HepG2 (cell line): ENCODE measurements at regions not wholly inside any gene's neighbourhood (a gene's known extent, or its start where the extent isn't known, plus 50 kb on each side); places are given as distances from the start of the nearest gene placed in this dataset.

ENCODE experiments used
- MAFG ChIP-seq: sonication (generic); formaldehyde crosslinking; IDR thresholded peaks from 2 replicates; pipeline ENCODE4 v1.5.1; 2020; ENCODE audit warnings: mild to moderate bottlenecking, missing genetic modification reagents
- NFRKB ChIP-seq: fragments of 450-650 bp; IDR thresholded peaks from 2 replicates; pipeline ENCODE4 v1.6.1; 2017
- PPARG ChIP-seq: conservative IDR thresholded peaks from 2 replicates; pipeline ENCODE4 v1.6.1; 2016; ENCODE audit warnings: missing biosample characterization, missing genetic modification reagents
- TF ChIP-seq, protein P1 (sequence below): sonication (generic); formaldehyde crosslinking; IDR thresholded peaks from 2 replicates; pipeline ENCODE4 v1.4.0; 2020; ENCODE audit warnings: missing genetic modification reagents
- TF ChIP-seq, protein P2 (sequence below): sonication (generic); formaldehyde crosslinking; IDR thresholded peaks from 2 replicates; pipeline ENCODE4 v1.9.0; 2021; ENCODE audit warnings: missing genetic modification reagents, borderline replicate concordance
- TF ChIP-seq, protein P3 (sequence below): sonication (generic); formaldehyde crosslinking; IDR thresholded peaks from 2 replicates; pipeline ENCODE4 v1.5.1; 2020; ENCODE audit warnings: mild to moderate bottlenecking, missing genetic modification reagents
- TF ChIP-seq, protein P4 (sequence below): sonication (generic); formaldehyde crosslinking; IDR thresholded peaks from 2 replicates; pipeline ENCODE4 v1.4.0; 2020; ENCODE audit warnings: missing genetic modification reagents, mild to moderate bottlenecking, borderline replicate concordance
- TF ChIP-seq, protein P5 (sequence below): sonication (generic); formaldehyde crosslinking; IDR thresholded peaks from 2 replicates; pipeline ENCODE4 v1.5.0; 2020; ENCODE audit warnings: mild to moderate bottlenecking, missing genetic modification reagents, borderline replicate concordance

DNA sequence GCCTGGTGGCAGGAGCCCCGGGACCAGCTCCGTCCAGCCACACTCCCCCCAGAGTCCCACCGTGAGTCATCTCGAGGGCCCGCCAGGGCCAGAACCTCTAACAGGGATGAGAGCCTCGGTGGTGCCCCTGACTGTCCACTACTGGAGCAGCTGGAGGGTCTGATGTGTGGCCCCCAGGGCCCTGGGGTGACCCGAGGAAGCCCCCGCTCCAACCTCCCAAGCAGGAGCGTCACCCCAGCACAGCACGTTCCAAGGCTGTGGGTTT lies 135.9 kb upstream of the NKX1-1 start (continued):
- TF ChIP-seq, protein P1, sequence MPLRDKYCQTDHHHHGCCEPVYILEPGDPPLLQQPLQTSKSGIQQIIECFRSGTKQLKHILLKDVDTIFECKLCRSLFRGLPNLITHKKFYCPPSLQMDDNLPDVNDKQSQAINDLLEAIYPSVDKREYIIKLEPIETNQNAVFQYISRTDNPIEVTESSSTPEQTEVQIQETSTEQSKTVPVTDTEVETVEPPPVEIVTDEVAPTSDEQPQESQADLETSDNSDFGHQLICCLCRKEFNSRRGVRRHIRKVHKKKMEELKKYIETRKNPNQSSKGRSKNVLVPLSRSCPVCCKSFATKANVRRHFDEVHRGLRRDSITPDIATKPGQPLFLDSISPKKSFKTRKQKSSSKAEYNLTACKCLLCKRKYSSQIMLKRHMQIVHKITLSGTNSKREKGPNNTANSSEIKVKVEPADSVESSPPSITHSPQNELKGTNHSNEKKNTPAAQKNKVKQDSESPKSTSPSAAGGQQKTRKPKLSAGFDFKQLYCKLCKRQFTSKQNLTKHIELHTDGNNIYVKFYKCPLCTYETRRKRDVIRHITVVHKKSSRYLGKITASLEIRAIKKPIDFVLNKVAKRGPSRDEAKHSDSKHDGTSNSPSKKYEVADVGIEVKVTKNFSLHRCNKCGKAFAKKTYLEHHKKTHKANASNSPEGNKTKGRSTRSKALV: no peak
- TF ChIP-seq, protein P2, sequence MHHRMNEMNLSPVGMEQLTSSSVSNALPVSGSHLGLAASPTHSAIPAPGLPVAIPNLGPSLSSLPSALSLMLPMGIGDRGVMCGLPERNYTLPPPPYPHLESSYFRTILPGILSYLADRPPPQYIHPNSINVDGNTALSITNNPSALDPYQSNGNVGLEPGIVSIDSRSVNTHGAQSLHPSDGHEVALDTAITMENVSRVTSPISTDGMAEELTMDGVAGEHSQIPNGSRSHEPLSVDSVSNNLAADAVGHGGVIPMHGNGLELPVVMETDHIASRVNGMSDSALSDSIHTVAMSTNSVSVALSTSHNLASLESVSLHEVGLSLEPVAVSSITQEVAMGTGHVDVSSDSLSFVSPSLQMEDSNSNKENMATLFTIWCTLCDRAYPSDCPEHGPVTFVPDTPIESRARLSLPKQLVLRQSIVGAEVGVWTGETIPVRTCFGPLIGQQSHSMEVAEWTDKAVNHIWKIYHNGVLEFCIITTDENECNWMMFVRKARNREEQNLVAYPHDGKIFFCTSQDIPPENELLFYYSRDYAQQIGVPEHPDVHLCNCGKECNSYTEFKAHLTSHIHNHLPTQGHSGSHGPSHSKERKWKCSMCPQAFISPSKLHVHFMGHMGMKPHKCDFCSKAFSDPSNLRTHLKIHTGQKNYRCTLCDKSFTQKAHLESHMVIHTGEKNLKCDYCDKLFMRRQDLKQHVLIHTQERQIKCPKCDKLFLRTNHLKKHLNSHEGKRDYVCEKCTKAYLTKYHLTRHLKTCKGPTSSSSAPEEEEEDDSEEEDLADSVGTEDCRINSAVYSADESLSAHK (CRISPR knock-in tag): no peak
- TF ChIP-seq, protein P3, sequence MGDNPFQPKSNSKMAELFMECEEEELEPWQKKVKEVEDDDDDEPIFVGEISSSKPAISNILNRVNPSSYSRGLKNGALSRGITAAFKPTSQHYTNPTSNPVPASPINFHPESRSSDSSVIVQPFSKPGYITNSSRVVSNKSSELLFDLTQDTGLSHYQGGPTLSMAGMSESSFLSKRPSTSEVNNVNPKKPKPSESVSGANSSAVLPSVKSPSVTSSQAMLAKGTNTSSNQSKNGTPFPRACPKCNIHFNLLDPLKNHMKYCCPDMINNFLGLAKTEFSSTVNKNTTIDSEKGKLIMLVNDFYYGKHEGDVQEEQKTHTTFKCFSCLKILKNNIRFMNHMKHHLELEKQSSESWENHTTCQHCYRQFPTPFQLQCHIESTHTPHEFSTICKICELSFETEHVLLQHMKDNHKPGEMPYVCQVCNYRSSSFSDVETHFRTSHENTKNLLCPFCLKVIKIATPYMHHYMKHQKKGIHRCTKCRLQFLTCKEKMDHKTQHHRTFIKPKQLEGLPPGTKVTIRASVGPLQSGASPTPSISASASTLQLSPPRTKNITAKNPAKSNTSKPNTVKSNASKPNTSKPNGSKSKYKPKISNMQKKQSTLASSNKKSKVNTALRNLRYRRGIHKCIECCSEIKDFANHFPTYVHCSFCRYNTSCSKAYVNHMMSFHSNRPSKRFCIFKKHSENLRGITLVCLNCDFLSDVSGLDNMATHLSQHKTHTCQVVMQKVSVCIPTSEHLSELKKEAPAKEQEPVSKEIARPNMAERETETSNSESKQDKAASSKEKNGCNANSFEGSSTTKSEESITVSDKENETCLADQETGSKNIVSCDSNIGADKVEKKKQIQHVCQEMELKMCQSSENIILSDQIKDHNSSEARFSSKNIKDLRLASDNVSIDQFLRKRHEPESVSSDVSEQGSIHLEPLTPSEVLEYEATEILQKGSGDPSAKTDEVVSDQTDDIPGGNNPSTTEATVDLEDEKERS (CRISPR knock-in tag): no peak
- TF ChIP-seq NFRKB (no peak), PPARG (CRISPR knock-in tag) (no peak), MAFG (CRISPR knock-in tag) (no peak)
- TF ChIP-seq, protein P4, sequence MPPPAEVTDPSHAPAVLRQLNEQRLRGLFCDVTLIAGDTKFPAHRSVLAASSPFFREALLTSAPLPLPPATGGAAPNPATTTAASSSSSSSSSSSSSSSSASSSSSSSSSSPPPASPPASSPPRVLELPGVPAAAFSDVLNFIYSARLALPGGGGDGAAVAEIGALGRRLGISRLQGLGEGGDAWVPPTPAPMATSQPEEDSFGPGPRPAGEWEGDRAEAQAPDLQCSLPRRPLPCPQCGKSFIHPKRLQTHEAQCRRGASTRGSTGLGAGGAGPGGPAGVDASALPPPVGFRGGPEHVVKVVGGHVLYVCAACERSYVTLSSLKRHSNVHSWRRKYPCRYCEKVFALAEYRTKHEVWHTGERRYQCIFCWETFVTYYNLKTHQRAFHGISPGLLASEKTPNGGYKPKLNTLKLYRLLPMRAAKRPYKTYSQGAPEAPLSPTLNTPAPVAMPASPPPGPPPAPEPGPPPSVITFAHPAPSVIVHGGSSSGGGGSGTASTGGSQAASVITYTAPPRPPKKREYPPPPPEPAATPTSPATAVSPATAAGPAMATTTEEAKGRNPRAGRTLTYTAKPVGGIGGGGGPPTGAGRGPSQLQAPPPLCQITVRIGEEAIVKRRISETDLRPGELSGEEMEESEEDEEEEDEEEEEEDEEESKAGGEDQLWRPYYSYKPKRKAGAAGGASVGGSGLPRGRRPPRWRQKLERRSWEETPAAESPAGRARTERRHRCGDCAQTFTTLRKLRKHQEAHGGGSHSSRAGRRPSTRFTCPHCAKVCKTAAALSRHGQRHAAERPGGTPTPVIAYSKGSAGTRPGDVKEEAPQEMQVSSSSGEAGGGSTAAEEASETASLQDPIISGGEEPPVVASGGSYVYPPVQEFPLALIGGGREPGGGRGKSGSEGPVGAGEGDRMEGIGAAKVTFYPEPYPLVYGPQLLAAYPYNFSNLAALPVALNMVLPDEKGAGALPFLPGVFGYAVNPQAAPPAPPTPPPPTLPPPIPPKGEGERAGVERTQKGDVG (CRISPR knock-in tag): no peak
- TF ChIP-seq, protein P5, sequence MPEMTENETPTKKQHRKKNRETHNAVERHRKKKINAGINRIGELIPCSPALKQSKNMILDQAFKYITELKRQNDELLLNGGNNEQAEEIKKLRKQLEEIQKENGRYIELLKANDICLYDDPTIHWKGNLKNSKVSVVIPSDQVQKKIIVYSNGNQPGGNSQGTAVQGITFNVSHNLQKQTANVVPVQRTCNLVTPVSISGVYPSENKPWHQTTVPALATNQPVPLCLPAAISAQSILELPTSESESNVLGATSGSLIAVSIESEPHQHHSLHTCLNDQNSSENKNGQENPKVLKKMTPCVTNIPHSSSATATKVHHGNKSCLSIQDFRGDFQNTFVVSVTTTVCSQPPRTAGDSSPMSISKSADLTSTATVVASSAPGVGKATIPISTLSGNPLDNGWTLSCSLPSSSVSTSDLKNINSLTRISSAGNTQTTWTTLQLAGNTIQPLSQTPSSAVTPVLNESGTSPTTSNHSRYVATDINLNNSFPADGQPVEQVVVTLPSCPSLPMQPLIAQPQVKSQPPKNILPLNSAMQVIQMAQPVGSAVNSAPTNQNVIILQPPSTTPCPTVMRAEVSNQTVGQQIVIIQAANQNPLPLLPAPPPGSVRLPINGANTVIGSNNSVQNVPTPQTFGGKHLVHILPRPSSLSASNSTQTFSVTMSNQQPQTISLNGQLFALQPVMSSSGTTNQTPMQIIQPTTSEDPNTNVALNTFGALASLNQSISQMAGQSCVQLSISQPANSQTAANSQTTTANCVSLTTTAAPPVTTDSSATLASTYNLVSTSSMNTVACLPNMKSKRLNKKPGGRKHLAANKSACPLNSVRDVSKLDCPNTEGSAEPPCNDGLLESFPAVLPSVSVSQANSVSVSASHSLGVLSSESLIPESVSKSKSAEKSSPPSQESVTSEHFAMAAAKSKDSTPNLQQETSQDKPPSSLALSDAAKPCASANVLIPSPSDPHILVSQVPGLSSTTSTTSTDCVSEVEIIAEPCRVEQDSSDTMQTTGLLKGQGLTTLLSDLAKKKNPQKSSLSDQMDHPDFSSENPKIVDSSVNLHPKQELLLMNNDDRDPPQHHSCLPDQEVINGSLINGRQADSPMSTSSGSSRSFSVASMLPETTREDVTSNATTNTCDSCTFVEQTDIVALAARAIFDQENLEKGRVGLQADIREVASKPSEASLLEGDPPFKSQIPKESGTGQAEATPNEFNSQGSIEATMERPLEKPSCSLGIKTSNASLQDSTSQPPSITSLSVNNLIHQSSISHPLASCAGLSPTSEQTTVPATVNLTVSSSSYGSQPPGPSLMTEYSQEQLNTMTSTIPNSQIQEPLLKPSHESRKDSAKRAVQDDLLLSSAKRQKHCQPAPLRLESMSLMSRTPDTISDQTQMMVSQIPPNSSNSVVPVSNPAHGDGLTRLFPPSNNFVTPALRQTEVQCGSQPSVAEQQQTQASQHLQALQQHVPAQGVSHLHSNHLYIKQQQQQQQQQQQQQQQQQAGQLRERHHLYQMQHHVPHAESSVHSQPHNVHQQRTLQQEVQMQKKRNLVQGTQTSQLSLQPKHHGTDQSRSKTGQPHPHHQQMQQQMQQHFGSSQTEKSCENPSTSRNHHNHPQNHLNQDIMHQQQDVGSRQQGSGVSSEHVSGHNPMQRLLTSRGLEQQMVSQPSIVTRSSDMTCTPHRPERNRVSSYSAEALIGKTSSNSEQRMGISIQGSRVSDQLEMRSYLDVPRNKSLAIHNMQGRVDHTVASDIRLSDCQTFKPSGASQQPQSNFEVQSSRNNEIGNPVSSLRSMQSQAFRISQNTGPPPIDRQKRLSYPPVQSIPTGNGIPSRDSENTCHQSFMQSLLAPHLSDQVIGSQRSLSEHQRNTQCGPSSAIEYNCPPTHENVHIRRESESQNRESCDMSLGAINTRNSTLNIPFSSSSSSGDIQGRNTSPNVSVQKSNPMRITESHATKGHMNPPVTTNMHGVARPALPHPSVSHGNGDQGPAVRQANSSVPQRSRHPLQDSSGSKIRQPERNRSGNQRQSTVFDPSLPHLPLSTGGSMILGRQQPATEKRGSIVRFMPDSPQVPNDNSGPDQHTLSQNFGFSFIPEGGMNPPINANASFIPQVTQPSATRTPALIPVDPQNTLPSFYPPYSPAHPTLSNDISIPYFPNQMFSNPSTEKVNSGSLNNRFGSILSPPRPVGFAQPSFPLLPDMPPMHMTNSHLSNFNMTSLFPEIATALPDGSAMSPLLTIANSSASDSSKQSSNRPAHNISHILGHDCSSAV (CRISPR knock-in tag): no peak
